Panc1 (cell line): ENCODE measurements at regions not wholly inside any gene's neighbourhood (a gene's known extent, or its start where the extent isn't known, plus 50 kb on each side); places are given as distances from the start of the nearest gene placed in this dataset.

ENCODE experiments used
- ATAC-seq: fragments of 200-7000 bp; cut with Tn5 transposase; 2 replicates; pipeline ENCODE4 v1.9.1; 2020; ENCODE audit warnings: mild to moderate bottlenecking, moderate library complexity
- BruUV-seq: library from RNA; stranded (reverse); fragments of 400-500 nt; replicated peaks from 2 replicates; lab custom pipeline; 2021; lab: Mats Ljungman, UMichigan
- CTCF ChIA-PET: fragments of 300-600 bp; sonication (Branson Sonifier 250); formaldehyde crosslinking; loops from one replicate; lab custom pipeline; 2022; ENCODE audit warnings: antibody characterized with exemption; lab: Charles Lee
- POLR2A ChIA-PET: fragments of 300-600 bp; sonication (Branson Sonifier 250); formaldehyde crosslinking; loops from one replicate; lab custom pipeline; 2022; ENCODE audit warnings: antibody characterized with exemption; lab: Charles Lee
- DNase-seq: peaks from one replicate; pipeline ENCODE4 v3.0.0-alpha.2; 2010; ENCODE audit warnings: low read depth, low spot score
- H3K27ac ChIP-seq: 2 replicates; pipeline ENCODE4 v1.5.1; 2011; ENCODE audit warnings: mild to moderate bottlenecking, low read length, inconsistent platforms
- H3K27me3 ChIP-seq: fragments of 200-500 bp; sonication (Bioruptor generic); 2 replicates; pipeline ENCODE4 v1.6.0; 2014; ENCODE audit warnings: low read length, inconsistent platforms; ENCODE audit not compliant: control insufficient read depth, insufficient read depth
- H3K36me3 ChIP-seq: fragments of 200-500 bp; sonication (Bioruptor generic); 2 replicates; pipeline ENCODE4 v1.5.1; 2014; ENCODE audit warnings: inconsistent platforms, mild to moderate bottlenecking, low read length, moderate library complexity; ENCODE audit not compliant: control insufficient read depth, insufficient read depth
- H3K4me1 ChIP-seq: 2 replicates; pipeline ENCODE4 v1.5.1; 2011; ENCODE audit warnings: inconsistent platforms, mild to moderate bottlenecking, low read length, moderate library complexity; ENCODE audit not compliant: control insufficient read depth, insufficient read depth
- H3K4me3 ChIP-seq, 2 experiments: 2 replicates each; pipeline ENCODE4 v1.5.1; 2011 to 2012; ENCODE audit warnings: low read depth in 2 of 2, low read length in 2 of 2, mild to moderate bottlenecking in 2 of 2, inconsistent platforms in 1 of 2, moderate library complexity in 1 of 2
- H3K9me3 ChIP-seq: fragments of 200-500 bp; sonication (Bioruptor generic); 2 replicates; pipeline ENCODE4 v1.5.1; 2014; ENCODE audit warnings: low read depth, mild to moderate bottlenecking, inconsistent platforms, low read length, moderate library complexity; ENCODE audit not compliant: control insufficient read depth, insufficient read depth
- CTCF ChIP-seq: fragments of 450-650 bp; IDR thresholded peaks from 2 replicates; pipeline ENCODE4 v1.5.1; 2017; ENCODE audit warnings: mild to moderate bottlenecking
- POLR2AphosphoS5 ChIP-seq: IDR thresholded peaks from 2 replicates; pipeline ENCODE4 v1.6.1; 2012; ENCODE audit warnings: mild to moderate bottlenecking, low read depth, low read length, moderate library complexity
- REST ChIP-seq, 2 experiments: IDR thresholded peaks; 2 replicates each; pipeline ENCODE4 v1.6.1; 2011 to 2012; ENCODE audit warnings: low read depth in 2 of 2, control low read depth in 1 of 2, low read length in 1 of 2, mild to moderate bottlenecking in 1 of 2, moderate library complexity in 1 of 2; ENCODE audit not compliant: insufficient read depth in 1 of 2
- SIN3A ChIP-seq: IDR thresholded peaks from 2 replicates; pipeline ENCODE4 v1.6.1; 2012; ENCODE audit warnings: low read depth, mild to moderate bottlenecking, low read length, moderate library complexity, borderline replicate concordance; ENCODE audit not compliant: insufficient read depth
- TCF7L2 ChIP-seq: IDR thresholded peaks from 2 replicates; pipeline ENCODE4 v1.6.1; 2011; ENCODE audit warnings: mild to moderate bottlenecking, low read depth, low read length, inconsistent platforms
- in situ Hi-C: cut with HindIII; loops from 2 replicates; pipeline ENCODE4 v1.10.0; 2016; ENCODE audit warnings: low sequenced_read_pairs, low pct_unique_long_range_greater_than_20kb
- intact Hi-C: fragments of 100-400 bp; cut with micrococcal nuclease; formaldehyde crosslinking; loops from one replicate; pipeline ENCODE4 v1.10.0; 2022; ENCODE audit not compliant: unreplicated experiment

GRCh38 chr13:47374741-47375140 lies 477.9 kb upstream of the HTR2A start:
- TF ChIP-seq TCF7L2: no peak
- no peak for TF ChIP-seq SIN3A
- TF ChIP-seq CTCF: no peak
- Histone ChIP-seq H3K4me3 (no peak overlapping the region), H3K27me3 (no peaks in the 10 kb centered on the region), H3K27ac (no peak overlapping the region), H3K36me3 (no peaks in the 10 kb centered on the region), H3K9me3 (no peaks in the 10 kb centered on the region; the same call in 1 of the 2 replicates), H3K4me1 (no peaks in the 10 kb centered on the region)
- ATAC-seq (no peak), DNase-seq (no peak)
- intact Hi-C loops: no loop called here
- POLR2A ChIA-PET: no interaction called here
- CTCF ChIA-PET: no interaction called here
- in situ Hi-C loops: no loop called here
- no TSS peak for BruUV-seq

- no peak overlapping the region for H3K4me3 ChIP-seq
- no peaks in the 10 kb centered on the region for H3K4me1 ChIP-seq
- H3K9me3 ChIP-seq: no peaks in the 10 kb centered on the region
- DNase-seq: no peak
- no peaks in the 10 kb centered on the region for H3K36me3 ChIP-seq
- no peaks in the 10 kb centered on the region for H3K27me3 ChIP-seq
- in situ Hi-C loops: no loop called here
- CTCF ChIA-PET: no interaction called here
- no peak for TF ChIP-seq POLR2AphosphoS5
- TF ChIP-seq SIN3A: no peak
- intact Hi-C loops: no loop called here
- H3K27ac ChIP-seq: no peak overlapping the region
- no peak for ATAC-seq
- BruUV-seq: no TSS peak
- POLR2A ChIA-PET: no interaction called here
These were observed 475.9 kb upstream of the HTR2A start for GRCh38 chr13:47372751-47373150.

- no peak for TF ChIP-seq CTCF
- no peak for TF ChIP-seq REST (IDR thresholded peaks at IDR 0.05; ENCODE audit: insufficient read depth in 1 of 2, low read depth in 2 of 2, low read length in 1 of 2)
- TF ChIP-seq POLR2AphosphoS5: no peak
- no peak for TF ChIP-seq SIN3A
- no peak for TF ChIP-seq TCF7L2
- intact Hi-C loops (no loop called here), in situ Hi-C loops (no loop called here)
- no peaks in the 10 kb centered on the region for H3K27me3 ChIP-seq
- H3K36me3 ChIP-seq: no peaks in the 10 kb centered on the region
- H3K4me3 ChIP-seq: no peak overlapping the region
- no peak for ATAC-seq
- no peak for DNase-seq
- ChIA-PET CTCF (no interaction called here), POLR2A (no interaction called here)
- no peaks in the 10 kb centered on the region for H3K4me1 ChIP-seq
- no peak overlapping the region for H3K27ac ChIP-seq
- H3K9me3 ChIP-seq: no peaks in the 10 kb centered on the region
- BruUV-seq: no TSS peak
These were observed 454.9 kb upstream of the HTR2A start for GRCh38 chr13:47351798-47352197.
